Endothelial cell of umbilical vein (primary cell): ENCODE measurements at regions not wholly inside any gene's neighbourhood (a gene's known extent, or its start where the extent isn't known, plus 50 kb on each side); places are given as distances from the start of the nearest gene placed in this dataset.

ENCODE experiments used
- BruUV-seq: library from RNA; stranded (reverse); fragments of 400-500 nt; replicated peaks from 2 replicates; lab custom pipeline; 2021; lab: Mats Ljungman, UMichigan
- CTCF ChIA-PET: fragments of 300-600, 350-600 bp; sonication (Branson Sonifier 250); formaldehyde crosslinking; loops from one replicate; lab custom pipeline; 2021; ENCODE audit warnings: antibody characterized with exemption, inconsistent platforms; lab: Charles Lee
- POLR2A ChIA-PET: fragments of 300-600, 350-600 bp; sonication (Branson Sonifier 250); formaldehyde crosslinking; loops from one replicate; lab custom pipeline; 2021; ENCODE audit warnings: antibody characterized with exemption, inconsistent platforms; lab: Charles Lee
- DNase-seq: peaks from one replicate; pipeline ENCODE4 v3.0.0-alpha.2; 2011; ENCODE audit warnings: low read depth, low spot score
- FAIRE-seq: peaks from 2 replicates; lab custom pipeline; 2011; peaks lifted over from hg19 to GRCh38; lab: Jason Lieb, UNC
- H2AFZ ChIP-seq: 2 replicates; pipeline ENCODE4 v1.6.0; 2012; ENCODE audit warnings: low read depth, low read length, control low read depth, inconsistent platforms
- H3K27ac ChIP-seq: 2 replicates; pipeline ENCODE4 v1.5.1; 2011; ENCODE audit warnings: low read depth, mild to moderate bottlenecking, control low read depth, low read length, moderate library complexity; ENCODE audit not compliant: insufficient read depth
- H3K27me3 ChIP-seq, 2 experiments: 2 replicates each; pipeline versions ENCODE4 v1.6.0 to v1.6.1; 2011; ENCODE audit warnings: low read length in 2 of 2, mixed read lengths in 1 of 2; ENCODE audit not compliant: control insufficient read depth in 2 of 2, insufficient read depth in 2 of 2
- H3K36me3 ChIP-seq, 2 experiments: 2 replicates in 1 of 2; 3 replicates in 1 of 2; pipeline ENCODE4 v1.5.1; 2011; ENCODE audit warnings: low read length in 2 of 2, mild to moderate bottlenecking in 1 of 2, moderate library complexity in 1 of 2; ENCODE audit not compliant: control insufficient read depth in 2 of 2, insufficient read depth in 2 of 2; ENCODE audit errors: extremely low read depth in 1 of 2
- H3K4me1 ChIP-seq: 3 replicates; pipeline ENCODE4 v1.5.1; 2011; ENCODE audit warnings: mild to moderate bottlenecking, low read length; ENCODE audit not compliant: control insufficient read depth, insufficient read depth; ENCODE audit errors: extremely low read depth
- H3K4me2 ChIP-seq: 2 replicates; pipeline ENCODE4 v1.6.1; 2011; ENCODE audit warnings: low read length, control low read depth, mixed read lengths; ENCODE audit not compliant: insufficient read depth
- H3K4me3 ChIP-seq, 3 experiments: fragments of 200-600 bp in 1 of 3; sonication (generic), shearing (Covaris generic) in 1 of 3; replicated peaks in 1 of 3; 2 replicates each; pipeline ENCODE4 v1.5.1; 2011 to 2016; ENCODE audit warnings: control low read depth in 3 of 3, low read length in 3 of 3, mild to moderate bottlenecking in 2 of 3, inconsistent platforms in 1 of 3, low read depth in 1 of 3, moderate library complexity in 1 of 3; ENCODE audit not compliant: insufficient read depth in 1 of 3
- H3K79me2 ChIP-seq: 2 replicates; pipeline ENCODE4 v1.6.0; 2012; ENCODE audit warnings: low read length, inconsistent platforms; ENCODE audit not compliant: control insufficient read depth, insufficient read depth
- H3K9ac ChIP-seq: replicated peaks from 2 replicates; pipeline ENCODE3; 2011; ENCODE audit warnings: low read length, control low read depth; ENCODE audit not compliant: insufficient read depth; ENCODE audit errors: extremely low read depth
- H3K9me1 ChIP-seq: replicated peaks from 3 replicates; pipeline ENCODE4 v1.6.0; 2011; ENCODE audit warnings: mild to moderate bottlenecking, low read length; ENCODE audit not compliant: control insufficient read depth, insufficient read depth; ENCODE audit errors: extremely low read depth
- H3K9me3 ChIP-seq: replicated peaks from 2 replicates; pipeline ENCODE4 v1.5.1; 2012; ENCODE audit warnings: low read length, inconsistent platforms; ENCODE audit not compliant: control insufficient read depth, insufficient read depth
- H4K20me1 ChIP-seq: replicated peaks from 2 replicates; pipeline ENCODE3; 2011; ENCODE audit warnings: mild to moderate bottlenecking, low read length; ENCODE audit not compliant: control insufficient read depth, insufficient read depth; ENCODE audit errors: extremely low read depth
- CTCF ChIP-seq, 2 donors: IDR thresholded peaks; 1 replicate in 1 of 2; 2 replicates in 1 of 2; pipeline ENCODE4 v1.5.1; 2011; ENCODE audit warnings: low read length in 2 of 2, mild to moderate bottlenecking in 2 of 2, moderate library complexity in 2 of 2, control low read depth in 1 of 2, inconsistent platforms in 1 of 2, low read depth in 1 of 2; ENCODE audit not compliant: insufficient read depth in 1 of 2; ENCODE audit errors: extremely low read depth in 1 of 2
- EZH2 ChIP-seq: IDR thresholded peaks from 2 replicates; pipeline ENCODE4 v1.6.1; 2012; ENCODE audit warnings: borderline replicate concordance, low read depth, mild to moderate bottlenecking, moderate library complexity, low read length, inconsistent platforms; ENCODE audit not compliant: severe bottlenecking
- FOS ChIP-seq: IDR thresholded peaks from 2 replicates; pipeline ENCODE4 v1.6.1; 2011; ENCODE audit warnings: mild to moderate bottlenecking, low read length, moderate library complexity, borderline replicate concordance; ENCODE audit not compliant: insufficient read depth
- GATA2 ChIP-seq: IDR thresholded peaks from 2 replicates; pipeline ENCODE4 v1.7.0; 2011; ENCODE audit warnings: low read depth, mild to moderate bottlenecking, moderate library complexity, mixed read lengths, low read length; ENCODE audit not compliant: insufficient read length, insufficient read depth
- JUN ChIP-seq: IDR thresholded peaks from 2 replicates; pipeline ENCODE4 v1.6.1; 2011; ENCODE audit warnings: borderline replicate concordance, low read depth; ENCODE audit not compliant: insufficient read length, insufficient read depth
- MAX ChIP-seq: IDR thresholded peaks from 2 replicates; pipeline ENCODE4 v1.6.1; 2011; ENCODE audit not compliant: insufficient read depth, insufficient read length
- MYC ChIP-seq: IDR thresholded peaks from one replicate; pipeline ENCODE4 v1.6.1; 2011; ENCODE audit warnings: mild to moderate bottlenecking, low read depth, low read length
- POLR2A ChIP-seq: IDR thresholded peaks from 2 replicates; pipeline ENCODE4 v1.6.1; 2012; ENCODE audit warnings: low read depth, mild to moderate bottlenecking, control low read depth, low read length
- POLR2AphosphoS5 ChIP-seq: IDR thresholded peaks from 2 replicates; pipeline ENCODE4 v1.6.1; 2012; ENCODE audit warnings: low read depth, mild to moderate bottlenecking, control low read depth, low read length, moderate library complexity; ENCODE audit not compliant: insufficient read depth
- dilution Hi-C: fragments of 300-500 bp; cut with MboI; formaldehyde crosslinking; loops from one replicate; pipeline ENCODE4 v1.15.0; 2019; ENCODE audit warnings: low sequenced_read_pairs; ENCODE audit not compliant: extremely low pct_ligation_motif_present
- intact Hi-C: fragments of 100-400 bp; cut with micrococcal nuclease; formaldehyde crosslinking; loops from one replicate; pipeline ENCODE4 v1.10.0; 2022

- Histone ChIP-seq H3K9me1 (no peaks in the 10 kb centered on the region), H3K4me1 (no peaks in the 10 kb centered on the region), H3K27me3 (no peaks in the 10 kb centered on the region), H2AFZ (no peak overlapping the region), H3K9me3 (peaks cover 7% of the 10 kb centered on the region), H4K20me1 (no peaks in the 10 kb centered on the region), H3K36me3 (no peaks in the 10 kb centered on the region), H3K79me2 (no peaks in the 10 kb centered on the region), H3K9ac (no peak overlapping the region), H3K27ac (no peak overlapping the region), H3K4me3 (no peak overlapping the region), H3K4me2 (no peak overlapping the region)
- FAIRE-seq, result no peak
- dilution Hi-C loops (no loop called here), intact Hi-C loops (no loop called here)
- CTCF ChIA-PET, result no interaction called here
- TF ChIP-seq GATA2 (no peak), EZH2 (no peak)
- BruUV-seq, result no TSS peak
- no peak for DNase-seq
- POLR2A ChIA-PET, result no interaction called here
Measured at GRCh38 chr22:48560836-48561235, 1266.8 kb downstream of the BRD1 start.

GRCh38 chr22:48560389-48560751, 1267.3 kb downstream of the BRD1 start:
- Histone ChIP-seq H3K4me2 (no peak overlapping the region), H3K79me2 (no peaks in the 10 kb centered on the region), H3K36me3 (no peaks in the 10 kb centered on the region), H3K4me1 (no peaks in the 10 kb centered on the region), H2AFZ (no peak overlapping the region), H3K9me3 (peaks cover 9% of the 10 kb centered on the region), H3K9me1 (no peaks in the 10 kb centered on the region), H3K4me3 (no peak overlapping the region), H3K27ac (no peak overlapping the region), H3K27me3 (no peaks in the 10 kb centered on the region), H4K20me1 (no peaks in the 10 kb centered on the region), H3K9ac (no peak overlapping the region)
- FAIRE-seq (no peak), DNase-seq (no peak)
- TF ChIP-seq POLR2AphosphoS5 (no peak), POLR2A (no peak), MYC (no peak), JUN (no peak), GATA2 (no peak), CTCF (IDR thresholded peaks at IDR 0.05; ENCODE audit: extremely low read depth in 1 of 2, insufficient read depth in 1 of 2, low read depth in 1 of 2, low read length in 2 of 2) (no peak), FOS (no peak), EZH2 (no peak), MAX (no peak)
- ChIA-PET CTCF (no interaction called here), POLR2A (no interaction called here)
- dilution Hi-C loops (no loop called here), intact Hi-C loops (no loop called here)
- no TSS peak for BruUV-seq
